ENCODE measurements at regions not wholly inside any gene's neighbourhood (a gene's known extent, or its start where the extent isn't known, plus 50 kb on each side); places are given as distances from the start of the nearest gene placed in this dataset.

GRCh38 chr10:84654671-84655070, 326.3 kb downstream of the CCSER2 start:
- no peak overlapping the region for H3K4me3 ChIP-seq
- 20 to 24% methylated on average over 2 of the region's 2 CpGs for WGBS, 2 donors
- DNase-seq (no peak), ATAC-seq (no peak)
- no peak overlapping the region for H3K27ac ChIP-seq
- H3K9me3 ChIP-seq, result no peaks in the 10 kb centered on the region
- no peaks in the 10 kb centered on the region for H3K4me1 ChIP-seq
- TF ChIP-seq, protein P1, sequence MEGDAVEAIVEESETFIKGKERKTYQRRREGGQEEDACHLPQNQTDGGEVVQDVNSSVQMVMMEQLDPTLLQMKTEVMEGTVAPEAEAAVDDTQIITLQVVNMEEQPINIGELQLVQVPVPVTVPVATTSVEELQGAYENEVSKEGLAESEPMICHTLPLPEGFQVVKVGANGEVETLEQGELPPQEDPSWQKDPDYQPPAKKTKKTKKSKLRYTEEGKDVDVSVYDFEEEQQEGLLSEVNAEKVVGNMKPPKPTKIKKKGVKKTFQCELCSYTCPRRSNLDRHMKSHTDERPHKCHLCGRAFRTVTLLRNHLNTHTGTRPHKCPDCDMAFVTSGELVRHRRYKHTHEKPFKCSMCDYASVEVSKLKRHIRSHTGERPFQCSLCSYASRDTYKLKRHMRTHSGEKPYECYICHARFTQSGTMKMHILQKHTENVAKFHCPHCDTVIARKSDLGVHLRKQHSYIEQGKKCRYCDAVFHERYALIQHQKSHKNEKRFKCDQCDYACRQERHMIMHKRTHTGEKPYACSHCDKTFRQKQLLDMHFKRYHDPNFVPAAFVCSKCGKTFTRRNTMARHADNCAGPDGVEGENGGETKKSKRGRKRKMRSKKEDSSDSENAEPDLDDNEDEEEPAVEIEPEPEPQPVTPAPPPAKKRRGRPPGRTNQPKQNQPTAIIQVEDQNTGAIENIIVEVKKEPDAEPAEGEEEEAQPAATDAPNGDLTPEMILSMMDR (IDR thresholded peaks at IDR 0.05), result no peak
- no peak for TF ChIP-seq POLR2A (IDR thresholded peaks at IDR 0.05)
- no peaks in the 10 kb centered on the region for H3K27me3 ChIP-seq
- intact Hi-C loops (cut with DNase I), result no loop called here
- H3K36me3 ChIP-seq (replicated peaks in 1 of 2; ENCODE audit: insufficient read depth in 1 of 2, low read depth in 2 of 2), result no peaks in the 10 kb centered on the region

DNA sequence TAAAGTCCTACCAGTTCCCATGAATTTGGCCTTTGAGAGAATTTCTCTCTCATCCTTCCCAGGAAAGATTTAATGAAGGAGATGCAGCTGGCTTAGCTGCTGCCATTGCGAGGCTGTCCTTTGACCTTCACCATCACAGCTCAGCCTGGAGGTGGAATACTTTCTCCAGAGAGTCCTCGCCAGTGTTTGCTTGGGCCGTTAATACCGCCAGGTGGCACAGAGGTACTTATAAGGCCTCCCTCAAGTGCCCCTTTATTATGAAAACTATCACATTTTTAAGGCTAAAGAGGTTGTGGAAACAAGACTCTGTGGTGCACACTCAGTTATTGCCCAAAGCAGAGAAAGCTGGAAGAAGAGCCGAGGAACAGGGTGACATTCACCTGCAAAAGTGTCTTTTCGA, 330.6 kb downstream of the CCSER2 start:
- Histone ChIP-seq H3K4me3 (no peak overlapping the region), H3K9me3 (no peaks in the 10 kb centered on the region), H3K36me3 (replicated peaks in 1 of 2; ENCODE audit: insufficient read depth in 1 of 2, low read depth in 2 of 2) (no peaks in the 10 kb centered on the region), H3K27me3 (no peaks in the 10 kb centered on the region), H3K4me1 (no peaks in the 10 kb centered on the region), H3K27ac (no peak overlapping the region)
- intact Hi-C loops (cut with DNase I), result no loop called here
- TF ChIP-seq POLR2A (IDR thresholded peaks at IDR 0.05), result no peak
- TF ChIP-seq, protein P1 (IDR thresholded peaks at IDR 0.05), result no peak
- 63 to 69% methylated on average over 6 of the region's 6 CpGs for WGBS, 2 donors
- DNase-seq (no peak), ATAC-seq (no peak)

DNA sequence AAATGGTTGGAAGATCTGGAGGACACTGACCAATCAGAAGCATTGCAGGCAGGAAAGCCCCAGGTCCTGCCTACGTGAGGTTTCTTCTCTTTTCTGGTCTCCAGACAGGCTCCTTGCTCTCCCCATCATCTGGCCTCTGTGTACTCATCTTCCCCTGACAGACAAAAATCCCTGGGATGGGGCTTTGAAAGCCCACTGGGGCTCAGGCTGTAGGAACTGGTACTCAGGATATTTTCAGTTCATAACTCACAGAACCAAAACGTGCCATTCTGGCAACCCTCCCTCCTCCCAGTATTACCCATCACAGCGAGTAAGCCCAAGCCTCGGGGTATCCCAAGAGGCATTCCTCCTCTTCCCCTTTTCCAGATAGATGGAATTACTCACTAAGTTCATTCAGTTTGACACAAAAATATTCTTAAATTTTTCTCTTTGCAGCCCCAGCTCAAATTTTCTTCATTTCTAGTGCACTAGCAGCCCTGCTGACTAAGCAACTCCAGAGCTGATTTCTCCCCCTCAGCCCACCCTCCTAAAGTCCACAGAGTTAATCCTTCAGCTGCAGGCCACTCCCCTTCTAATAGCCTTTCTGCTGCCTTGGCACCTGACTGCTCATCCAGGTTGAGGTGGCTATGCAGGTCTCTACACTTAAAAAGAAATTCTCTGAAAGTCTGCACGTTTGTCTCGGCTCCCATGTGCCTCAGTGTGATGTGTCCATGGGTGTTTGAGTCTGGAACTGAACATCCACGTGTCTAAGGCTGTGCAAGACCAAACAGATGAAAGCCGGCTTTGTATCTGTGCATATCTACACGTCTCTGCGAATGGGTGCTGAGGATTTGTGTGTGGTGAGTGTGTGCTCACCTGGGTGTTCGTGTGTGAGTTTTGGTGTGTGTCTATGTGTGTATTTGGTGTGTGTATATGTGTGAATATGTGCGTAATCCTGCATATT, 331.4 kb downstream of the CCSER2 start:
- Histone ChIP-seq H3K4me3 (no peak overlapping the region), H3K36me3 (replicated peaks in 1 of 2; ENCODE audit: insufficient read depth in 1 of 2, low read depth in 2 of 2) (no peaks in the 10 kb centered on the region), H3K27ac (no peak overlapping the region), H3K27me3 (no peaks in the 10 kb centered on the region), H3K9me3 (no peaks in the 10 kb centered on the region), H3K4me1 (no peaks in the 10 kb centered on the region)
- DNase-seq (no peak), ATAC-seq (no peak)
- intact Hi-C loops (cut with DNase I), result no loop called here
- no peak for TF ChIP-seq POLR2A (IDR thresholded peaks at IDR 0.05)
- TF ChIP-seq, protein P1 (IDR thresholded peaks at IDR 0.05), result no peak
- WGBS, 2 donors, result 46 to 48% methylated on average over 12 of the region's 12 CpGs

DNA sequence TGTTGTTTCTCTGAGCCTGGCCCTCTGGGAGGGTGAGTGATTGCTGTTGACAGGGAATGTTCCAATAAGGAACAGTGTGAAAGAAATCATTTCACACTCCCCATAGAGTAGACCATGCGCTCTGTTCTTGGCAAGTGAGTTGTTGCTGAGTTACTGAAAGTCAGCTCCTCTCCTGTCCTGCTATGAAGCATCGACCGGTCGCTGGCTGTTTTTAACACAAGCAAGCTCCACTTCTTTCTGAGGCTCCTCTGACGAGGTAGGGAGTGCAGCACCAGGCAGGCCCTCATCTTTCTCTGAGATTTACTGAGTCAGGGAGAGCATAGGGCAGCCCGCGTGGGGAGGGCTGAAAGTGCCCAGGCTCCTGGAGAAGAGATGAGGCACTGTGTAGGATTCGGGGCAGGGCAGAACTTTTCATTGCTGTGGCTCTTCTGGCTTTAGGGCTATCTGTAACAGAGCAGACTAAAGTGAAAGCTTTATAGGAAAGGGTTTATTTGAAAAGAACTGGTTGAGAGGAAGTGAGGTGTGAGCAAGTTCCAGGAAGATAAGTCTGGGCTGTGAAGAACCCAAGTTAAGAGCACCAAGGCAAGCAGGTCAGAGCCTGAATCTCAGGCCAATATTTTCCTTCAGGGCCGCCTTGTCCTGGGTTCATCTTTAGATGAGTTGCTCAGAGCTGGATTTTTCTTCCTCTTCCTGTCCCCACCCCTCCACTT, 332.2 kb downstream of the CCSER2 start:
- Histone ChIP-seq H3K27me3 (no peaks in the 10 kb centered on the region), H3K9me3 (no peaks in the 10 kb centered on the region), H3K36me3 (replicated peaks in 1 of 2; ENCODE audit: insufficient read depth in 1 of 2, low read depth in 2 of 2) (no peaks in the 10 kb centered on the region), H3K27ac (no peak overlapping the region), H3K4me3 (no peak overlapping the region), H3K4me1 (no peaks in the 10 kb centered on the region)
- DNase-seq (no peak), ATAC-seq (no peak)
- TF ChIP-seq POLR2A (IDR thresholded peaks at IDR 0.05), result no peak
- TF ChIP-seq, protein P1 (IDR thresholded peaks at IDR 0.05), result no peak
- intact Hi-C loops (cut with DNase I), result no loop called here
- WGBS, 2 donors, result 57 to 59% methylated on average over 9 of the region's 9 CpGs
